Panc1 (cell line): ENCODE measurements at regions not wholly inside any gene's neighbourhood (a gene's known extent, or its start where the extent isn't known, plus 50 kb on each side); places are given as distances from the start of the nearest gene placed in this dataset.

ENCODE experiments used
- ATAC-seq: fragments of 200-7000 bp; cut with Tn5 transposase; 2 replicates; pipeline ENCODE4 v1.9.1; 2020; ENCODE audit warnings: mild to moderate bottlenecking, moderate library complexity
- BruUV-seq: library from RNA; stranded (reverse); fragments of 400-500 nt; replicated peaks from 2 replicates; lab custom pipeline; 2021; lab: Mats Ljungman, UMichigan
- CTCF ChIA-PET: fragments of 300-600 bp; sonication (Branson Sonifier 250); formaldehyde crosslinking; loops from one replicate; lab custom pipeline; 2022; ENCODE audit warnings: antibody characterized with exemption; lab: Charles Lee
- POLR2A ChIA-PET: fragments of 300-600 bp; sonication (Branson Sonifier 250); formaldehyde crosslinking; loops from one replicate; lab custom pipeline; 2022; ENCODE audit warnings: antibody characterized with exemption; lab: Charles Lee
- DNase-seq: peaks from one replicate; pipeline ENCODE4 v3.0.0-alpha.2; 2010; ENCODE audit warnings: low read depth, low spot score
- H3K27ac ChIP-seq: 2 replicates; pipeline ENCODE4 v1.5.1; 2011; ENCODE audit warnings: mild to moderate bottlenecking, low read length, inconsistent platforms
- H3K27me3 ChIP-seq: fragments of 200-500 bp; sonication (Bioruptor generic); 2 replicates; pipeline ENCODE4 v1.6.0; 2014; ENCODE audit warnings: low read length, inconsistent platforms; ENCODE audit not compliant: control insufficient read depth, insufficient read depth
- H3K36me3 ChIP-seq: fragments of 200-500 bp; sonication (Bioruptor generic); 2 replicates; pipeline ENCODE4 v1.5.1; 2014; ENCODE audit warnings: inconsistent platforms, mild to moderate bottlenecking, low read length, moderate library complexity; ENCODE audit not compliant: control insufficient read depth, insufficient read depth
- H3K4me1 ChIP-seq: 2 replicates; pipeline ENCODE4 v1.5.1; 2011; ENCODE audit warnings: inconsistent platforms, mild to moderate bottlenecking, low read length, moderate library complexity; ENCODE audit not compliant: control insufficient read depth, insufficient read depth
- H3K4me3 ChIP-seq, 2 experiments: 2 replicates each; pipeline ENCODE4 v1.5.1; 2011 to 2012; ENCODE audit warnings: low read depth in 2 of 2, low read length in 2 of 2, mild to moderate bottlenecking in 2 of 2, inconsistent platforms in 1 of 2, moderate library complexity in 1 of 2
- H3K9me3 ChIP-seq: fragments of 200-500 bp; sonication (Bioruptor generic); 2 replicates; pipeline ENCODE4 v1.5.1; 2014; ENCODE audit warnings: low read depth, mild to moderate bottlenecking, inconsistent platforms, low read length, moderate library complexity; ENCODE audit not compliant: control insufficient read depth, insufficient read depth
- CTCF ChIP-seq: fragments of 450-650 bp; IDR thresholded peaks from 2 replicates; pipeline ENCODE4 v1.5.1; 2017; ENCODE audit warnings: mild to moderate bottlenecking
- POLR2AphosphoS5 ChIP-seq: IDR thresholded peaks from 2 replicates; pipeline ENCODE4 v1.6.1; 2012; ENCODE audit warnings: mild to moderate bottlenecking, low read depth, low read length, moderate library complexity
- REST ChIP-seq, 2 experiments: IDR thresholded peaks; 2 replicates each; pipeline ENCODE4 v1.6.1; 2011 to 2012; ENCODE audit warnings: low read depth in 2 of 2, control low read depth in 1 of 2, low read length in 1 of 2, mild to moderate bottlenecking in 1 of 2, moderate library complexity in 1 of 2; ENCODE audit not compliant: insufficient read depth in 1 of 2
- SIN3A ChIP-seq: IDR thresholded peaks from 2 replicates; pipeline ENCODE4 v1.6.1; 2012; ENCODE audit warnings: low read depth, mild to moderate bottlenecking, low read length, moderate library complexity, borderline replicate concordance; ENCODE audit not compliant: insufficient read depth
- TCF7L2 ChIP-seq: IDR thresholded peaks from 2 replicates; pipeline ENCODE4 v1.6.1; 2011; ENCODE audit warnings: mild to moderate bottlenecking, low read depth, low read length, inconsistent platforms
- in situ Hi-C: cut with HindIII; loops from 2 replicates; pipeline ENCODE4 v1.10.0; 2016; ENCODE audit warnings: low sequenced_read_pairs, low pct_unique_long_range_greater_than_20kb
- intact Hi-C: fragments of 100-400 bp; cut with micrococcal nuclease; formaldehyde crosslinking; loops from one replicate; pipeline ENCODE4 v1.10.0; 2022; ENCODE audit not compliant: unreplicated experiment

GRCh38 chr1:115467790-115468189 lies 129.7 kb upstream of the NGF start:
- no peak for ATAC-seq
- no peak for TF ChIP-seq SIN3A
- no peak for TF ChIP-seq POLR2AphosphoS5
- no peak for TF ChIP-seq CTCF
- TF ChIP-seq REST (IDR thresholded peaks at IDR 0.05; ENCODE audit: insufficient read depth in 1 of 2, low read depth in 2 of 2, low read length in 1 of 2) = no peak
- no peak for TF ChIP-seq TCF7L2
- H3K27ac ChIP-seq = no peak overlapping the region
- no peaks in the 10 kb centered on the region for H3K9me3 ChIP-seq
- no peak for DNase-seq
- no TSS peak for BruUV-seq
- in situ Hi-C loops (no loop called here), intact Hi-C loops (loop anchor here (10.0 kb wide), 1 partner anchor 127 kb away; no protein-coding TSS in a partner anchor)
- no peaks in the 10 kb centered on the region for H3K36me3 ChIP-seq
- no peaks in the 10 kb centered on the region for H3K4me1 ChIP-seq
- H3K4me3 ChIP-seq = no peak overlapping the region
- ChIA-PET CTCF (no interaction called here), POLR2A (no interaction called here)
- H3K27me3 ChIP-seq = no peaks in the 10 kb centered on the region

- H3K9me3 ChIP-seq = no peaks in the 10 kb centered on the region
- no peak overlapping the region for H3K27ac ChIP-seq
- no peak overlapping the region for H3K4me3 ChIP-seq
- ATAC-seq (no peak), DNase-seq (no peak)
- in situ Hi-C loops (no loop called here), intact Hi-C loops (loop anchor here (10.0 kb wide), 1 partner anchor 128 kb away; no protein-coding TSS in a partner anchor)
- ChIA-PET CTCF (no interaction called here), POLR2A (no interaction called here)
- BruUV-seq = no TSS peak
- H3K4me1 ChIP-seq = no peaks in the 10 kb centered on the region
- TF ChIP-seq REST (IDR thresholded peaks at IDR 0.05; ENCODE audit: insufficient read depth in 1 of 2, low read depth in 2 of 2, low read length in 1 of 2) = no peak
- H3K27me3 ChIP-seq = no peaks in the 10 kb centered on the region
- H3K36me3 ChIP-seq = no peaks in the 10 kb centered on the region
Observed at GRCh38 chr1:115467196-115467595, 129.1 kb upstream of the NGF start.
